CD4-positive, alpha-beta T cell treated with Interleukin-21 for 1 hour (primary cell): ENCODE measurements at regions not wholly inside any gene's neighbourhood (a gene's known extent, or its start where the extent isn't known, plus 50 kb on each side); places are given as distances from the start of the nearest gene placed in this dataset.

Experiments used
- DNase-seq: peaks from one replicate; pipeline ENCODE4 v3.0.0-alpha.2; 2020

GRCh38 chr11:16685914-16686313 is 52.5 kb upstream of the C11orf58 start:
- DNase-seq = no peak

DNA sequence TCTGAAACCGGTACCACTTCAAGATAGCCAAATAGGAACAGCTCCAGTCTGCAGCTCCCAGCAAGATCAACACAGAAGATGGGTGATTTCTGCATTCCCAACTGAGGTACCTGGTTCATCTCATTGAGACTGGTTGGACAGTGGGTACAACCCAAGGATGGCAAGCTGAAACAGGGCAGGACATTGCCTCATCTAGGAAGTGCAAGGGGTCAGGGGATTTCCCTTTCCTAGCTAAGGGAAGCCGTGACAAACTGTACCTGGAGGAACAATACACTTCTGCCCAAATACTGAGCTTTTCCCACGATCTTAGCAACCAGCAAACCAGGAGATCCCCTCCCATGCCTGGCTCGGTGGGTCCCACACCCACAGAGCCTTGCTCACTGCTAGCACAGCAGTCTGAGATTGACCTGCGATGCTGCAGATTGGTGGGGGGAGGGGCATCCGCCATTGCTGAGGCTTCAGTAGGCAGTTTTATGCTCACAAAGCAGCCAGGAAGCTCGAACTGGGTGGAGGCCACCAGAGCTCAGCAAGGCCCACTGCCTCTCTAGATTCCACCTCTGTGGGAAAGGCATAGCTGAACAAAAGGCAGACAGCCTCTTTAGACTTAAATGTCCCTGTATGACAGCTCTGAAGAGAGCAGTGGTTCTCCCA is 59.9 kb upstream of the C11orf58 start:
- DNase-seq = no peak

DNA sequence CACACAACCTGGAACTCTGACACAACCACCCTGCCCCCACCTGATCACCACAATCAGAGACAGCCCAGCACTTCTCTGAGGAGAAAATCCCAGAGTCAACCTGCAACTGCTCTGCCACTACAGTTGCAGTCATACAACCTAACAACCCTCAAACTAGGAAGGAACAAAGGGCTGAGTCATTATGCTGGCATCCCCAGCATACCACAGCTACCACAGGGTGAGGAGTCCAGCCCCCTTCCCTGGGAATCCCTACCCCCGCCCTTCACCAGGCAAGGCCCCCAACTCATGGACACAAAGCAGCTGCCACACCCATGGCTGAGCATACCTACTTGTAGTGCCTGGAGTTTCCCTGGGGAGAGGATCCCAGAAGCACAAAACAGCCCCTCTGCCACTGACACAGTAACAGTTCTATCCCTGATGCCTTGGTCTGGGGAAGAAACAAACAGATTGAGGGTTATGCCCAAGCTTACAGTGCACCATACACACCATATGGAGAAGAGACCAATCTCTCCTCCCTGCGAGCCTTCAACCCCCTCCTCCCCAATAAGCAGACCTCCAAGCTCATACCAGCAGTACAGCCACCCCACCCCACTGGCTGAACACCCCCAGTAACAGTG is 68.5 kb upstream of the C11orf58 start:
- DNase-seq = no peak

DNA sequence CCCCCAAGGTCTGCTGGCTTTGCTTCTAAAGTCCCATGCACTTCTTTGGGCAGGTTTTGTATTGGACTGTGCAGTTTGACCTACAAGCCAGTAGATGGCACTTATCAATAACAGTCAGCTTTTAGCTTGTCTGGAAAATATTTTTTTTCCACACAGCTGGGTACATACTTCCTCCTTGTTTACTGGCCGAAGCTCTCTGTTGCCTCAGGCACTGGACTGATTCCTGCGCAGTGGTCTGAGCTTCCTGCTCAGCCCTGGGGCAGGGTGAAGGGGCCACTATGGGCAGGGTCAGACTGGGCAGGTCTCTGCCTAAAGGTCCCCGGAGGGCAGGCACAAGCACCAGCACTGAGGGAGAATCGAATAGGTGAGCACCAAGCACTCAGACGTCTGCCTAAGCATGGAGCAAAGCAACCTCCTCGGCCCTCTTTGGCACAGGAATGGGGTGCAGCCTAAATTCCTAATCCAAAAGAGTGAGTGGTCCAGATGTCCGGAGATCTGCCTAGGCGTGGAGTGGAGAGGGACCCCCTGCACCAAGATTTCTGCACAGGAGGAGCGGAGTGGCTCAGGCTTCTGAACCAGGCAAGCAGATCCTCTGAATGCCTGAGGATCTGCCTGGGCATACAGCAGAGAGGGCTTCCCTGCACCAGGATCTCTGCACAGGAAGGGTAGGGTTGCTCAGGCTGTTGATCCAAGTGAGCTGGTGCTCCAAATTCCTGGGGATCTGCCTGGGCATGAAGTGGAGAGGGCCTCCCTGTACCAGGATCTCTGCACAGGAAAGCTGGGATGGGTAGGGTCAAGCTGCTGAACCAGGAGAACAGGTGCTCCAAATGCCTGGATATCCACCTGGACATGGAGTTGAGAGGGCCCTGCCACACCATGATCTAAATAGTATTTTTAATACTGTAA is 105.9 kb upstream of the C11orf58 start:
- no peak for DNase-seq

- no peak for DNase-seq
Observed at GRCh38 chr11:16630651-16631050, 107.8 kb upstream of the C11orf58 start.

DNA sequence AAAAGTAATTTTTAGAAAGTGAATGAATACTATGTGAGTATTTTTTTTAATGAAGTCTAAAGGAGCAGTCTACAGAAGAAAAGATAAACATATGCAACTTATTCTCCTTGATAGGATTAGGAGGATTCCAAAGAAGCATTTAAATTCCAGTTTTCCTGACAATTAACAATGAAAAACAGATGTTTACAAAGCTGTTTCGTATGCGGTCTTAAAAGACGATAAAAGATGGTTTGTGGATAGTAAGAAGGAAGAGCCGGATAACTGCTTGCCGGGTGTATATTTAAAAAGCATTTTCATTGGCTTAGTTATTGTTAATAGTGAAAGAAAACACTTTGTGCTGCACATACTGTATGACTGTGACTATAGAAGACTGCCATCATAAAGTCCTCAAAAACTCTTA is 120.0 kb upstream of the C11orf58 start:
- DNase-seq = no peak

DNA sequence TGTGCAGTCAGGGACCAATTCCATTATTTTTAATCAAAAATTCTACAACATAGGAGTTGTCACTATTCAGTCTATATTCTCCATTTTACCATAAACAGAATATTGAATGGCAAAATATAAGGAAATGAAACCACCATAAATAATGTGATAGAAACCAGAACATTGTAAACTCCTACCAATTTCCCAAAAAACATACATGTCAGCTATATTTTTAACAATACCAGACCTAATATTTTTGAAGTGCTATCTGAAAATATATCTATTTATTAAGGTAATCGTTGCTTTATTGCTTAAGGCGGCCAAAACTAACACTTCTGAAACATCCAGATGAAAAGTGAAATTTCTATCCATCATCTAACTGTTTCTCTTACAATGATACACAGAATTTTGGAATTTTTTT is 123.0 kb upstream of the C11orf58 start:
- no peak for DNase-seq

DNA sequence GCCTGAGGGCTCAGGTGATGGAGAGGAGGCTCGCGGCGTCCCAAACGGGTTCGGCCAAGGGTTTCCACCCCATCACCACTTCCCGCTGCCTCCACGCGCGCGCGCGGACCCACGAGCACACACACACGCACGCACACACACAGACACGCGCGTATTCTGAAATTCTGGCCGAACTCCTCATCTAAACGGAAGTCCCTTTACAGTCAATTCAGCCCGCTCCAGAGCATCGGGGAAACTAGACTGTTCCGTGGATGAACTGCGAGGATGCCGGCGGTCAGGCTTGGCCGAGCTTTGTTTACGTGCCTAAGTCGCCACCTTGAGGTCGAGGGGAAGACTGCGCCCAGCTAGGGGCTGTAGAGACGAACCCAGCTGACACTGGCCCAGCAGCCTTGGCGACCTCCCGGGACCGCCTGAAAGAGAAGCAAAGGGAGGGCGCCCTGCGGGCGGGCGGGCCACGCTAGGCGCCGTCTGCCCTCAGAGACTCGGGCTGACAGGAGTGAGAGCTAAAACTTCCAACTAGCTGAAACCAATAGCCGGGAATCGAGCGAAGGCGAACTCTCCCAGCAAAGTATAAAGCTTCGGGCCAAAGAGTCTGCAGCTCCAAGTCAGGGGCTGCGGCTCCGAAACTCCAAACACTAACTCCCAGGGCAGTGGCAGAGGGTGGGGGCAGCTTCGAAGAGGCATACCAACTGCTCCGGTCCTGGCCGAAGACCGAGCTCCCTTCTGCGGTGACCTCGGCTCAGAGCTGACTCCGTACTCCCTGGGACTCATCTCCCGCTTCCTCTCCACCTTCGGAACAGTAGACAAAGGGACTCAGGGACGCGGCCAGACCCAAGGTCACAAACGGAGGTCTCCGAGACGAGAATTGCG is 124.7 kb upstream of the C11orf58 start:
- peak; percentile 54 for DNase-seq

DNA sequence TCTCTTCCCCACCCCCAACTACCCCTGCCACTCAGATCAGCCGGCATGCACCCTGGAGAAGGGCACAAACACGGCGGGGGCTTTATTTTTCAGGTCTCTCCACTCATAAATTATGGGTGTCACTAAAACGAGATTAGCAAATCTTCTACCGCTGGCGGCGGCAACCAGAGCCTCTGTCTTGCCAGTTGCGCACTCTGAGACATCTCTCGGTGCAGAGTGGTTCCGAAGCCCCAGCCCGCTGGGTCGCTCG is 125.3 kb upstream of the C11orf58 start:
- no peak for DNase-seq

DNA sequence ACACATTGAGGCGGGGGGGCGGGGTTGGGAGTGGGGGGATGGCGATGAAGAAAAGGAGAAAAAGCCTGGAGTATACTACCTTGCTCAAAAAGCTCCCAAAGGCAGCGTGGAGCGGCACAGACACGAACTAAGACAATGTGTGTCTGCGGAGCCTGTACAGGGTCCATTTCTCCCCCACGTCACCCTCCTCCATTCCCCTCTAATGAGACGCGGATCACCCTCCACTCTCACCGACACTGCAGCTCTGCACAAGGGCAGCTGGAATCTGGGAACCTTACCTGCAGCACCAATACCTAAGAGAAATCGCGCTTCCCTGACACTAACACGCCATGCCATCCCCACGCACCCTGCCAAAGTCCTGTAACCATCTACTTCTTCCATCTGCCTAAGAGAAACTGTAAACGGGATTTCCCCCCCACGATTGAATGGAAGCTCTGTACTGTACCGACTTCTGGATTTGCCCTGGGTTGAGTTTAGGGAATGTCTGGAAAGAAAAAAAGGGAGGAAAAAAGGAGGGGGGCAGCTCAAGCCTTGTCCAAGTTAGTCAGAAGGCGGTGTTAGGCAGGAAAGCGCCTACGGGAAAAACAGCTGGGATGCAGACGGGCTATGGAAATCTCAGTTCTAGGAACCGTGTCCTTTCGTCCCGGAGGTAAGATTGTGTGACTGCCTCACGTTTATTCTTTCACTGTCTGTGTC is 125.7 kb upstream of the C11orf58 start:
- no peak for DNase-seq

DNA sequence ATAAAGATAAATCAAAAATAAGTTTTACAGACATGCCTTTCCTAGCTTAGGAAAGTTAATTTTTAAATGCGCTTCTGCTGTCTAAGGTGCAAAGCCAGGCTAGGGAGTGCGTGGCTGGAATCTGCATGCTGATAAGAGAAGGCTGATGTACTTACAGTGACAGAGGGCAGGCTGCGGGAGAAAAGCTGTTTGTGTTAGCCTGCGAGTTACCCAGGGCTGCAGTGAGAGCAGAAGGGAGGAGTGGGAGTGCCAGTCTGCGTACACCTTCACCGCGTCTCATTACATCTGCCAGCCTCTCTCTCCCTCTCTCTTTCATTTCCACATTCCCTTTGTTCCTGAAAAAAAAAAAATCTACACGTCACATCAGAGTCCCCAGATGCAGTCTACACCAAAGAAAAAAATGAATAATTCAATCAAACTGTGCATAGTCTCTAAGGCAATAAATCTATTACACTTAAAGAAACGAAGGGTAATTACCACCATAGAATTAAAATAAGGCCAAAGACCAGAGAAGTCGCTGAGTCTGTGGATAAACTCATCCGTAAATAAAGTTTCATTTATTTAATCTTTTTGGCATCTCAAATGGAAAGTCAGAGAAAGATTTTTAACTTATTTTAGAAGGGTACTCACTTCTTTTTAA is 126.4 kb upstream of the C11orf58 start:
- no peak for DNase-seq

DNA sequence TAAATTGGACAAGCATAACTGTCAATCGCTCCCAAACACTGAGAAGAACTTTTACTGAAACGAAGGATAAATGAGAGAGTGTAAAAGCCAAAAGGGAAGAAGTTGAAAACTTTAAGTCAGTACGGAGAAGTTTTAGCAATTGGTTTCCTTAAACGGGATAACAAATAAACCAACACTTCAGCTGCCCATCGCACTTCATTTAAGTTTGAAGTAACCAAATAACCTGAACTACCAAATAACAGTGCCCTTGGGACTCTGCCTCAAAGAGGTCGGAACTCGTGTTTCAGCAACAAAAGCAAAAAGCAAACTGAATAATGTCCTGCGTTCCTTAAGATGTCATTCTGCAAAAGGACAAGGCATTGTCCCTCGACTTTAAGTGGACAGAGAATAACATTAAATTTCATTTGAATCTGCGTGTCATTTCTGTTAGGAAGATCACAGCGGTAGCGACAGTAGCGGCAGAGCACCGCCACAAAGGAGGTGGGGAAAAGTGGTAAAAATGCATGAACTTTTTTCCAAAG is 127.0 kb upstream of the C11orf58 start:
- DNase-seq = no peak

DNA sequence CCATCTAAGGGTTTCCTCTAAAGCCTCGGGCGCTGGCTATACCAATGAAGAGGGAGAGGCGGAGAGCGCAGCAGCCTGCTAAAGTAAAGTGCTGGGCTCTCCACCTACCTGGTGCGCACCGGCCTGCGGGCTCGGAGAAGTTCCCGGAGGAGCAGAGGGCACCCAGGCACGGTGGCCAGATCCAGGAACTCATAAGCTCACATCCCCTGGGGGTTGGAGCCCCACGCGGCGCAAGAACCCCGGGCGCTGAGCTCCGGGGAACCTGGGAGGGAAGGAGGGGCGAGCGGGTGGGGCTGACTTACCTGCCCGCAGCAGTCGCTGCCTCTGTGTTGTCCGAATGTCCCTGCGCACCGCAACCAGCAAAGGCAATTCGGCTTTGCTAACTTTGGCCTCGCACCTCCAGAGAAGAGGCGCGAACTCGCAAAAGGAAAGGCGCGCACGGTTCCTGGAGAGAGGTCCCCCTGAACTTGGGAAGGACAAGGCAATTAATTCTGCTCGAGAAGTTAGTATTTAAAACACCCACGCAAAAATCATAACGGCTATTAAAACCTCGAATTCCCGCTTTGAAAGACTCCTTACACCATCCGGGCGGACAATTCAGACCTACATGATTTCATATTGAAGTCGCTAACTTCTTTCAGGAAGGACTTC is 127.6 kb upstream of the C11orf58 start:
- DNase-seq = no peak

- DNase-seq = no peak
Observed at GRCh38 chr11:16610213-16610737, 128.2 kb upstream of the C11orf58 start.

GRCh38 chr11:16609769-16610168 is 128.7 kb upstream of the C11orf58 start:
- DNase-seq = no peak

DNA sequence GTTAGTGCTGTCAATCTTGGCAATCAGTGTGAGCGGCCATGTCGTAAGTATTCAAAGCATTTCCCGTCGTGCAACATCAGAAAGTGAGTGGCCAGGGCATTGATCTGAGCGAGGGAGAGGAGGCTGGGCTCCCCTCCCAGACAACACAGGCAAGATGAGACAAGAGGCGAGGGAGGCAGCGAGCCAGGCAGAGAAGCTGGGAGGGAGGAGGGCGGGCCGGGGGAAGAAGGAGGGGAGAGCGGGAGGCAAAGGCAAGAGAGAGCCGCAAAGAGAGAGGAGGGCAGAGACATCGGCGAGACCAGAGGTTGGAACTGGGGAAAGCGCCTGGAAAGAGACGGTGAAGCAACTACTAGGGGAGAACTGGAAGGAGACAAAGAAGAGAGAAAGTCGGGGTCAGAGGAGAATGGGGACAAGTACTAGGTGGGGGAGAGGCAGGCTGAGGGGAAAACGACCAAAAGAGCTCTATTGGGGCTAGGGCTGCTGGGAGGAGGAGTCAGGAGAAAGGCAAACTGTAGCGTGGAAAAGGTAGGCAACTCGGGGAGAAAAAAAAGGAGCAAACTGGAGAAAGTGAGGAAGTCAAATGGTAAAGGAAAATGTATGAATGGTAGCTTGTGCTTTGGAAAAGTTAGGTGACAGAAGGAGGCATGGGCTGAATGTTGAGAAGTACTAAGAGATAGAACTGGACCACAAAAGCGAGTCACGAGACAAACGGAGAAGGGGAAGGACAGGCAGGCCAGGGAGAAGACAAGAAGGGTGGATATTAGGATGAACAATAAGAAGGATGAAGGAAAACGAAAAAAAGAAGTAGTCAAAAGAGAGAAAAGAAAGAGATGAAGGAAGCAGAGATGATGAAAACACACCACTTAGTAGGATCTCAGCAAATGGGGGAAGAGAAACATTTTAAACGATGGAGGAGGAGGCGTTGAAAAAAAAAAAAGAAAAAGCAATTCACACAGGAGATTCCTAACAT is 130.5 kb upstream of the C11orf58 start:
- DNase-seq = no peak

- DNase-seq = no peak
Observed at GRCh38 chr11:16606784-16607674, 131.4 kb upstream of the C11orf58 start.

DNA sequence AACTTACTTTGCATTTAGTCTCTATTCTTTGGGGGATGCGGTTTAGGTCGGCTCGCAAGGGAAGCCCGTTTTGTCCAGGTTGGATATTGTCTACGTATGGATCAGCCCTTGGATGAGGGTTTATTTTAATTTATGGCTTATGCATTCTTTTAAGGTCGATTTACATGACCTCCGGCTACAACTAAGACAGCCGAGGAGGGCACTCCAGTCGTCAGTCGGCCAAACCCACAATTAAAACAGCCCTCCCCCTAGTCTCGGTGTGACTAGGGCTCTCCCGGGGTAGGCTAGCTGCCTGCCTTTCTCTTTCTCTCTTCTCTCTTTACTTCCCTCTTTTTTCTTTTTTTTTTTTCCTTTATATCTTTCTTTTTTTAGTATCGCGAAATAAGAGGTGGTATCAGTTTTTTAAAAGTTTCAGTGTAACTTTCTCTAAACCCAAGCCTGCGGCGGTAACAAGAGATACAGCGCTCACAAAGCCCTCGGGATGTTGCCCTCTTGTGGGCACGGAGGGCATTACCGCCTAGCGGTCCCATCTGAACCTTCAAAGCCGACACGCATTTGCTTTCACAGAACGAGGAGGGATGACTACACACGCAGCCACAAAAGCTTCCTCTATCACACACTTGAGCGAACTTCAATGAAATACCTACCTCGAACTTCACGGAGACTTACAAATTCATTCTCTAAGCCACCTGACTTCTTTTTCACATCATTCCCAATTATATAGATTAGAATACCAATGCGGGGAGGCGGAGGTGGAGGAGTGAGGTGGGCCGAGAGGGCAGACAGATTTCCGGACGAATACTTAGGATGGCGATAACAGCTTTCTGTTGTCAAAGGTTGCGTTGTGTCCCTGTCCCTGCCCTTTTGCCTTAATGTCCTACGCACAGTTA is 132.3 kb upstream of the C11orf58 start:
- DNase-seq = peak; percentile 79
